Body of pancreas (tissue), 4 donors: ENCODE measurements at regions not wholly inside any gene's neighbourhood (a gene's known extent, or its start where the extent isn't known, plus 50 kb on each side); places are given as distances from the start of the nearest gene placed in this dataset.

Experiments used
- ATAC-seq: fragments of 150-250 bp; one replicate; pipeline ENCODE4 v1.9.1; 2016
- DNase-seq, 4 donors: peaks; one replicate each; pipeline ENCODE4 v3.0.0-alpha.2; 2019
- H3K27ac ChIP-seq, 4 donors: fragments of 200-600 bp; sonication (generic); 1 replicate in 3 of 4; 2 replicates in 1 of 4; pipeline versions ENCODE4 v1.5.1 to v1.6.1; 2016 to 2019; ENCODE audit warnings: mild to moderate bottlenecking in 1 of 4, mixed read lengths in 1 of 4, moderate library complexity in 1 of 4
- H3K27me3 ChIP-seq, 2 donors: fragments of 200-600 bp; sonication (generic); one replicate each; pipeline ENCODE4 v1.6.0; 2016; ENCODE audit warnings: mild to moderate bottlenecking in 1 of 2
- H3K36me3 ChIP-seq, 2 donors: fragments of 200-600 bp; sonication (generic); replicated peaks in 1 of 2; 2 replicates each; pipeline ENCODE4 v1.5.1; 2016; ENCODE audit warnings: low read depth in 2 of 2; ENCODE audit not compliant: insufficient read depth in 1 of 2
- H3K4me1 ChIP-seq: fragments of 200-600 bp; sonication (generic); one replicate; pipeline ENCODE4 v1.6.0; 2016
- H3K4me3 ChIP-seq, 2 donors: fragments of 200-600 bp; sonication (generic); 1 replicate in 1 of 2; 2 replicates in 1 of 2; pipeline ENCODE4 v1.5.1; 2016 to 2019
- H3K9me3 ChIP-seq, 3 donors: fragments of 200-600 bp; sonication (generic); 1 replicate in 2 of 3; 2 replicates in 1 of 3; pipeline ENCODE4 v1.5.1; 2016
- CTCF ChIP-seq, 7 experiments: fragments of 450-650 bp in 4 of 7; fragments of 200-600 bp in 3 of 7; sonication (generic) in 3 of 7; IDR thresholded peaks; one replicate each; pipeline ENCODE4 v1.5.1; 2016 to 2019; ENCODE audit warnings: antibody characterized with exemption in 7 of 7
- POLR2A ChIP-seq, 3 donors: fragments of 450-650 bp; IDR thresholded peaks; one replicate each; pipeline ENCODE4 v1.6.1; 2016; ENCODE audit warnings: antibody characterized with exemption in 3 of 3, mild to moderate bottlenecking in 2 of 3
- WGBS, 2 donors: methylation state at CpG; one replicate each; pipeline ENCODE4 v1.1.5; 2017; 5-methylcytosine and 5-hydroxymethylcytosine counted together
- intact Hi-C: fragments of 100-400 bp; cut with DNase I; formaldehyde crosslinking; loops from one replicate; pipeline ENCODE4 v1.15.1; 2023

GRCh38 chr6:90383196-90383822 is 86.7 kb upstream of the BACH2 start:
- DNase-seq (no peak), ATAC-seq (no peak)
- no peak overlapping the region for H3K4me3 ChIP-seq
- H3K9me3 ChIP-seq = no peaks in the 10 kb centered on the region
- no peaks in the 10 kb centered on the region for H3K27me3 ChIP-seq
- no peaks in the 10 kb centered on the region for H3K36me3 ChIP-seq
- 33 to 44% methylated on average over 5 of the region's 5 CpGs for WGBS, 2 donors
- no peaks in the 10 kb centered on the region for H3K4me1 ChIP-seq
- H3K27ac ChIP-seq = no peak overlapping the region
- intact Hi-C loops = no loop called here
- TF ChIP-seq POLR2A (IDR thresholded peaks at IDR 0.05) (no peak), CTCF (IDR thresholded peaks at IDR 0.05) (no peak)

- TF ChIP-seq CTCF (IDR thresholded peaks at IDR 0.05) (no peak), POLR2A (IDR thresholded peaks at IDR 0.05) (no peak)
- Histone ChIP-seq H3K4me1 (no peaks in the 10 kb centered on the region), H3K4me3 (no peak overlapping the region), H3K27me3 (no peaks in the 10 kb centered on the region), H3K27ac (no peak overlapping the region), H3K9me3 (no peaks in the 10 kb centered on the region), H3K36me3 (no peaks in the 10 kb centered on the region)
- intact Hi-C loops = no loop called here
- ATAC-seq = no peak
- 52 to 58% methylated on average over 6 of the region's 6 CpGs for WGBS, 2 donors
- DNase-seq = no peak
Measured at GRCh38 chr6:90382760-90383159, 86.1 kb upstream of the BACH2 start.

- TF ChIP-seq CTCF (IDR thresholded peaks at IDR 0.05) (no peak), POLR2A (IDR thresholded peaks at IDR 0.05) (no peak)
- H3K4me1 ChIP-seq = no peaks in the 10 kb centered on the region
- H3K27ac ChIP-seq = no peak overlapping the region
- H3K36me3 ChIP-seq = no peaks in the 10 kb centered on the region
- no peak for ATAC-seq
- no peaks in the 10 kb centered on the region for H3K27me3 ChIP-seq
- DNase-seq = peak in 1 of 4 donors; percentile 32
- 75 to 81% methylated on average over 8 to 9 of the region's 9 CpGs for WGBS, 2 donors
- H3K4me3 ChIP-seq = no peak overlapping the region
- intact Hi-C loops = no loop called here
- no peaks in the 10 kb centered on the region for H3K9me3 ChIP-seq
Measured at GRCh38 chr6:90375681-90376439, 79.2 kb upstream of the BACH2 start.

- Histone ChIP-seq H3K36me3 (no peaks in the 10 kb centered on the region), H3K27ac (no peak overlapping the region), H3K4me1 (no peaks in the 10 kb centered on the region), H3K9me3 (no peaks in the 10 kb centered on the region), H3K27me3 (no peaks in the 10 kb centered on the region), H3K4me3 (no peak overlapping the region)
- ATAC-seq (no peak), DNase-seq (no peak)
- intact Hi-C loops = no loop called here
- WGBS, 2 donors = 45 to 55% methylated on average over 4 of the region's 4 CpGs
- TF ChIP-seq CTCF (IDR thresholded peaks at IDR 0.05) = no peak
- no peak for TF ChIP-seq POLR2A (IDR thresholded peaks at IDR 0.05)
Measured at GRCh38 chr6:90374201-90374600, 77.6 kb upstream of the BACH2 start.

- H3K27ac ChIP-seq = no peak overlapping the region
- intact Hi-C loops = no loop called here
- WGBS, 2 donors = 82 to 88% methylated on average over 2 of the region's 2 CpGs
- H3K4me3 ChIP-seq = no peak overlapping the region
- DNase-seq (no peak), ATAC-seq (no peak)
- no peaks in the 10 kb centered on the region for H3K27me3 ChIP-seq
- no peaks in the 10 kb centered on the region for H3K36me3 ChIP-seq
- no peak for TF ChIP-seq POLR2A (IDR thresholded peaks at IDR 0.05)
- no peak for TF ChIP-seq CTCF (IDR thresholded peaks at IDR 0.05)
- peaks cover 6% of the 10 kb centered on the region for H3K4me1 ChIP-seq
- H3K9me3 ChIP-seq = no peaks in the 10 kb centered on the region
Measured at GRCh38 chr6:90372885-90373284, 76.2 kb upstream of the BACH2 start.
